Mesenchymal stem cell (in vitro differentiated cells and primary cell): ENCODE measurements at regions not wholly inside any gene's neighbourhood (a gene's known extent, or its start where the extent isn't known, plus 50 kb on each side); places are given as distances from the start of the nearest gene placed in this dataset.

Source experiments
- DNase-seq: peaks from one replicate; pipeline ENCODE4 v3.0.0-alpha.2; 2013
- H2AFZ ChIP-seq: one replicate; pipeline ENCODE4 v1.6.1; 2013; ENCODE audit warnings: low read depth, mild to moderate bottlenecking, control low read depth, inconsistent platforms, low read length, moderate library complexity
- H2AK5ac ChIP-seq: 2 replicates; pipeline ENCODE4 v1.6.1; 2013; ENCODE audit warnings: low read length, moderate library complexity, mild to moderate bottlenecking, inconsistent platforms; ENCODE audit not compliant: severe bottlenecking
- H2BK120ac ChIP-seq: one replicate; pipeline ENCODE4 v1.6.1; 2013; ENCODE audit warnings: low read depth, mild to moderate bottlenecking, inconsistent platforms, low read length, moderate library complexity
- H2BK12ac ChIP-seq, 2 experiments: one replicate each; pipeline ENCODE4 v1.6.1; 2013; ENCODE audit warnings: inconsistent platforms in 2 of 2, low read length in 2 of 2, mild to moderate bottlenecking in 2 of 2, moderate library complexity in 2 of 2, control low read depth in 1 of 2
- H2BK15ac ChIP-seq: one replicate; pipeline ENCODE4 v1.6.1; 2013; ENCODE audit warnings: mild to moderate bottlenecking, low read depth, inconsistent platforms; ENCODE audit not compliant: poor library complexity, severe bottlenecking
- H2BK5ac ChIP-seq: 2 replicates; pipeline ENCODE4 v1.6.1; 2013; ENCODE audit warnings: low read depth, mild to moderate bottlenecking, low read length, control low read depth, inconsistent platforms; ENCODE audit not compliant: poor library complexity, severe bottlenecking
- H3K14ac ChIP-seq, 2 experiments: one replicate each; pipeline ENCODE4 v1.6.1; 2013; ENCODE audit warnings: inconsistent platforms in 2 of 2, low read length in 2 of 2, control low read depth in 1 of 2, mild to moderate bottlenecking in 1 of 2, moderate library complexity in 1 of 2
- H3K18ac ChIP-seq, 2 experiments: one replicate each; pipeline ENCODE4 v1.6.1; 2013; ENCODE audit warnings: inconsistent platforms in 2 of 2, low read length in 2 of 2, control low read depth in 1 of 2, low read depth in 1 of 2, mild to moderate bottlenecking in 1 of 2
- H3K23ac ChIP-seq, 2 experiments: one replicate each; pipeline ENCODE4 v1.6.1; 2013; ENCODE audit warnings: inconsistent platforms in 2 of 2, low read length in 2 of 2, mild to moderate bottlenecking in 2 of 2, moderate library complexity in 2 of 2, control low read depth in 1 of 2
- H3K27ac ChIP-seq: 2 replicates; pipeline ENCODE4 v1.5.1; 2013; ENCODE audit warnings: mild to moderate bottlenecking, moderate library complexity, low read length, control low read depth, inconsistent platforms; ENCODE audit not compliant: poor library complexity, severe bottlenecking
- H3K27me3 ChIP-seq, 2 experiments: 2 replicates each; pipeline versions ENCODE4 v1.6.1 to v1.7.0; 2013; ENCODE audit warnings: low read length in 2 of 2, mild to moderate bottlenecking in 2 of 2, moderate library complexity in 2 of 2, control low read depth in 1 of 2, inconsistent platforms in 1 of 2; ENCODE audit not compliant: control insufficient read depth in 1 of 2, insufficient read depth in 1 of 2
- H3K36me3 ChIP-seq, 2 experiments: 2 replicates each; pipeline versions ENCODE4 v1.6.1 to v1.7.0; 2013; ENCODE audit warnings: low read length in 2 of 2, control low read depth in 1 of 2, inconsistent platforms in 1 of 2, low read depth in 1 of 2, mild to moderate bottlenecking in 1 of 2; ENCODE audit not compliant: insufficient read depth in 2 of 2, control insufficient read depth in 1 of 2
- H3K4ac ChIP-seq, 2 experiments: one replicate each; pipeline ENCODE4 v1.6.1; 2013; ENCODE audit warnings: inconsistent platforms in 2 of 2, low read length in 2 of 2, mild to moderate bottlenecking in 2 of 2, moderate library complexity in 2 of 2, control low read depth in 1 of 2, low read depth in 1 of 2
- H3K4me1 ChIP-seq: 2 replicates; pipeline ENCODE4 v1.6.1; 2013; ENCODE audit warnings: low read depth, low read length, control low read depth; ENCODE audit not compliant: control insufficient read depth, insufficient read depth
- H3K4me2 ChIP-seq: 2 replicates; pipeline ENCODE4 v1.6.1; 2013; ENCODE audit warnings: low read length, mild to moderate bottlenecking, inconsistent platforms; ENCODE audit not compliant: poor library complexity, severe bottlenecking
- H3K4me3 ChIP-seq, 2 experiments: 2 replicates each; pipeline versions ENCODE4 v1.5.1 to v1.7.0; 2013; ENCODE audit warnings: low read length in 2 of 2, mild to moderate bottlenecking in 2 of 2, control low read depth in 1 of 2, low read depth in 1 of 2; ENCODE audit not compliant: insufficient read depth in 1 of 2
- H3K79me1 ChIP-seq: replicated peaks from 2 replicates; pipeline ENCODE4 v1.6.1; 2013; ENCODE audit warnings: mild to moderate bottlenecking, control low read depth, low read length, inconsistent platforms; ENCODE audit not compliant: poor library complexity, severe bottlenecking
- H3K9ac ChIP-seq: 2 replicates; pipeline ENCODE4 v1.7.0; 2013; ENCODE audit warnings: mild to moderate bottlenecking, low read length, moderate library complexity
- H3K9me3 ChIP-seq: 2 replicates; pipeline ENCODE4 v1.7.0; 2013; ENCODE audit warnings: mild to moderate bottlenecking, low read length; ENCODE audit not compliant: control insufficient read depth
- H4K8ac ChIP-seq: one replicate; pipeline ENCODE4 v1.6.1; 2013; ENCODE audit warnings: inconsistent platforms, mild to moderate bottlenecking, low read length, moderate library complexity
- H4K91ac ChIP-seq: one replicate; pipeline ENCODE4 v1.6.1; 2013; ENCODE audit warnings: mild to moderate bottlenecking, low read length, inconsistent platforms
- WGBS: methylation state at CpG from one replicate; pipeline ENCODE4 v1.1.7; 2013; ENCODE audit warnings: mixed read lengths; 5-methylcytosine and 5-hydroxymethylcytosine counted together

DNA sequence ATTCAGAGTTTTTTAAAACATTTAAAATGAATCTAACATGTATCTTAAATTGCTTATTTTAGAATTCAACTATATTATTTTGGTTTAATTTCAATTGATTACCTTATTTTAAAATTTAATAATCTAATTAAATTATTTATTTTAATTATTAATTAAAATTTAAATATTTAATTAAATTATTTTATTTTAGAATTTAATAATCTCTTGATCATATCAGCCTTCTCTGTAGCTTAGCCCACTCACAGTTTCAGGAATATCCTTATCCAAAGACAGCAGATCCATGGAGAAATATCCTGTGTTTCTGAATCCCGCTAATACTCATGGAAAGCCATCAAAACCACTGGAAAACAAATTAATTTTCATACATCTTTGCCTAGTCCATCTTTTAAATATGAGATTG, 1669.2 kb downstream of the PCDH9 start:
- DNase-seq, result no peak
- no peak overlapping the region for H3K14ac ChIP-seq
- no peaks in the 10 kb centered on the region for H3K9me3 ChIP-seq
- no peak overlapping the region for H2BK12ac ChIP-seq
- no peak overlapping the region for H2AFZ ChIP-seq
- no peak overlapping the region for H3K9ac ChIP-seq
- H3K27ac ChIP-seq, result no peak overlapping the region
- H3K36me3 ChIP-seq, result no peaks in the 10 kb centered on the region
- no peak overlapping the region for H2AK5ac ChIP-seq
- H4K91ac ChIP-seq, result no peak overlapping the region
- H4K8ac ChIP-seq, result no peak overlapping the region
- H3K4me1 ChIP-seq, result no peaks in the 10 kb centered on the region
- no peak overlapping the region for H3K4me3 ChIP-seq
- no peak overlapping the region for H3K23ac ChIP-seq
- no peak overlapping the region for H2BK5ac ChIP-seq
- H3K4me2 ChIP-seq, result no peak overlapping the region
- WGBS, result 100% methylated on average over 1 of the region's 1 CpG
- H3K79me1 ChIP-seq, result no peaks in the 10 kb centered on the region
- H3K18ac ChIP-seq, result no peak overlapping the region
- H3K4ac ChIP-seq, result no peak overlapping the region
- H3K27me3 ChIP-seq, result no peaks in the 10 kb centered on the region
- no peak overlapping the region for H2BK15ac ChIP-seq
- no peak overlapping the region for H2BK120ac ChIP-seq

DNA sequence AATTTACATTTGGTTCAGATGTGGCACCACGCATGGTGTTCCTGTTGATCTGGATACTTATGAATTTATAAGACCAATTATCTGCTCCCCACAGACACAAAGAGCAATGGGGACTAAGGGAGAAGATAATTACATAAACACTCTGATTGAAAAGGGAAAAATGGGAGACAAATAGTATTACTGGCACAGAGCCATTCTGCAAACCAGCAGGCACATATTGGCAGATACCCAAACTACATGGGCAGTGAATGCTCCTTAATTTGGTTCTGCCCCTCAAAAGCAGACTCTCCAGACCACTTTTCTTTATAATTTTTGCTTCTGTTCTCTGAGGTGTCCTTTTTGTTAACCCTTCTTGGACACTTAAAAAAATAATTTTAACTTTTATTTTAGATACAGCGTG, 1674.2 kb downstream of the PCDH9 start:
- no peak overlapping the region for H4K8ac ChIP-seq
- no peak overlapping the region for H3K27ac ChIP-seq
- no peak overlapping the region for H3K9ac ChIP-seq
- H3K14ac ChIP-seq, result no peak overlapping the region
- no peak for DNase-seq
- no peaks in the 10 kb centered on the region for H3K36me3 ChIP-seq
- H3K4me2 ChIP-seq, result no peak overlapping the region
- no peak overlapping the region for H4K91ac ChIP-seq
- H3K23ac ChIP-seq, result no peak overlapping the region
- no peaks in the 10 kb centered on the region for H3K79me1 ChIP-seq
- H3K9me3 ChIP-seq, result peaks cover 11% of the 10 kb centered on the region
- H2AFZ ChIP-seq, result no peak overlapping the region
- H2BK120ac ChIP-seq, result no peak overlapping the region
- no peak overlapping the region for H3K4ac ChIP-seq
- no peaks in the 10 kb centered on the region for H3K27me3 ChIP-seq
- H2BK5ac ChIP-seq, result no peak overlapping the region
- H2BK15ac ChIP-seq, result no peak overlapping the region
- no peak overlapping the region for H2AK5ac ChIP-seq
- peaks cover 4% of the 10 kb centered on the region for H3K4me1 ChIP-seq
- H3K18ac ChIP-seq, result no peak overlapping the region
- H3K4me3 ChIP-seq, result no peak overlapping the region
- no CpG with 5 or more reads among the region's 2 CpGs for WGBS
- H2BK12ac ChIP-seq, result no peak overlapping the region

DNA sequence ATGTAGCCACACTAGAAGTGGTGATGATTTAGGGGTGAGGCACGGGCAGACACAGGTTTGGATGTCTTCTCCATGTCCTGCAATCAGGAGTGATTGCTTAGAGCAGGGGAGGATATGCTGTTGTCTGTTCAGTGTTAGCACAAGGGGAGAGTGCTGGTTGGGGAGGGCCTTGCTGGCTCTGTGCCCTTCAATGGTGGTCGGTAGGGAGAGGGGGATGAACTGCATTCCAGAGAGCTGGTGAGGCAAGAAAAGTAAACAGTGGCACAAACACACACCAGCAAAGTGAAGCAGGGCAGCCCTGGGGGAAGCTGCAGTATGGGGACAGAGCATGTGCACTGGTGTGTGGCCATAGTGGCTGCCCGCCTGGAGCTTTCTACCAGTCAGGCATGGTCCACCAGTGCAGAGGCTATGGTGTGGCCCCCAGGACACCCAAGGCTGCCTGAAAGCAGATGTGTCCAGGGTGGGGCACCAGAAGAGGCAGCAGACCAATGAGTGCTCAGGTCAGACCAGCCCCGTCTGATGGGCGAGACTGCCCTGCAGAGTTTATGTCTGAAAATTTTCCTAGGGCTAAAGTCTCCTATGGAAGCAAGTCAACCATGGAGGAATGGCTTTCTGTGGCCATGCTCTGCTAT, 1676.9 kb downstream of the PCDH9 start:
- Histone ChIP-seq H3K9ac (no peak overlapping the region), H3K4me1 (peaks cover 4% of the 10 kb centered on the region), H2BK5ac (no peak overlapping the region), H3K14ac (peak overlapping the region in 1 of 2 experiments; percentile 44), H2BK15ac (no peak overlapping the region), H2BK120ac (no peak overlapping the region), H3K4me3 (no peak overlapping the region), H3K27ac (no peak overlapping the region), H4K91ac (peak overlapping the region; percentile 46), H3K79me1 (no peaks in the 10 kb centered on the region), H3K4ac (peak overlapping the region in 1 of 2 experiments; percentile 53), H3K23ac (no peak overlapping the region), H2AK5ac (no peak overlapping the region), H4K8ac (no peak overlapping the region), H3K4me2 (no peak overlapping the region), H3K36me3 (no peaks in the 10 kb centered on the region), H3K18ac (no peak overlapping the region), H3K27me3 (no peaks in the 10 kb centered on the region), H2AFZ (no peak overlapping the region), H2BK12ac (no peak overlapping the region), H3K9me3 (peaks cover 16% of the 10 kb centered on the region)
- 74% methylated on average over 5 of the region's 5 CpGs for WGBS
- no peak for DNase-seq

DNA sequence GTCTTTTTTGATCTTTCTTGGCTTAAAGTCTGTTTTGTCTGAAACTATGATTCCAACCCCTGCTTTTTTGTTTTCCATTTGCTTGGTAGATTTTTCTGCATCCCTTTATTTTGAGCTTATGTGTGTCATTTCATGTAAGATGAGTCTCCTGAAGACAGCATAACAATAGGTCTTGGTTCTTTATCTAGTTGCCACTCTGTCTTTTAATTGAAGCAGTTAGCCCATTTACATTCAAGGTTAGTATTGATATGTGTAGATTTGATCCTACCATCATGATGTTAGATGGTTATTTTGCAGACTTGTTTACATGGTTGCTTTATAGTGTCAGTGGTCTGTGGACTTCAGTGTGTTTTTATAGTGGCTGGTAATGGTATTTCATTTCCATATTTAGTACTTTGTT, 1678.9 kb downstream of the PCDH9 start:
- Histone ChIP-seq H4K8ac (no peak overlapping the region), H2BK120ac (no peak overlapping the region), H3K36me3 (no peaks in the 10 kb centered on the region), H3K4ac (no peak overlapping the region), H2BK15ac (no peak overlapping the region), H3K27me3 (no peaks in the 10 kb centered on the region), H3K9ac (no peak overlapping the region), H3K27ac (no peak overlapping the region), H3K4me1 (peaks cover 4% of the 10 kb centered on the region), H3K14ac (no peak overlapping the region), H2AFZ (no peak overlapping the region), H4K91ac (no peak overlapping the region), H3K18ac (no peak overlapping the region), H3K9me3 (peaks cover 16% of the 10 kb centered on the region), H2BK12ac (no peak overlapping the region), H3K79me1 (no peaks in the 10 kb centered on the region), H3K4me3 (no peak overlapping the region), H2BK5ac (no peak overlapping the region), H3K4me2 (no peak overlapping the region), H2AK5ac (no peak overlapping the region), H3K23ac (no peak overlapping the region)
- no peak for DNase-seq
